ENCODE measurements at regions not wholly inside any gene's neighbourhood (a gene's known extent, or its start where the extent isn't known, plus 50 kb on each side); places are given as distances from the start of the nearest gene placed in this dataset.
"Not testable (repeated sequence)": the region's sequence is repeated elsewhere in the genome, so short reads cannot be mapped to it uniquely, and the experiment has no call there.

DNA sequence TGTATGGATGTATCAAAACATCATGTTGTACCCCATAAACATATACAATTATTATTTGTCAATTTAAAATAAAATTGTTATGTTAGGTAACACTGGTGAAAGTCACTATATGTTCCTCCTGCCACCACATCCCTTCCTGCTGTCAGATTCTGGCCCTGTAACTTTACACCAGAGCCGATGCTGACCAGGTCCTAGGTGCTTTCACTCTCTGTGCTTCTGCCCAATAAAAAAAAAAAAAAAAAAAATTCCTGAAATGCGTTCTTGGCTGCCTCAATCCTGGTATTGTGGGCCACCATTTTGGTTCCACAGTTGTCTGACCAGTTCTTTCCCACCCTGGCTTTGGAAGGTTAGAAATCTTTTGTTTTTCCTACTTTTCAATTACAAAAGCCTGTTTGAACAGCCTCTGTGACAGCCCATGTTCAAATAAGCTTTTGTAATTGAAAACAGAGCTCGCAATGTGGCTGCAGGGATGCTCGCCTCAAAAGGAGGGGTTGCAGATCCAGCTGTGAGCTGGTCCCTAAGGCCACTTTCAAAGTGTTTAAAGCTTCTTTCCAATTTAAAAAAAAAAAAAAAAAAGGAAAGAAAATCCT lies 831.0 kb upstream of the EEF2KMT start:
- DNase-seq, result no peak

DNA sequence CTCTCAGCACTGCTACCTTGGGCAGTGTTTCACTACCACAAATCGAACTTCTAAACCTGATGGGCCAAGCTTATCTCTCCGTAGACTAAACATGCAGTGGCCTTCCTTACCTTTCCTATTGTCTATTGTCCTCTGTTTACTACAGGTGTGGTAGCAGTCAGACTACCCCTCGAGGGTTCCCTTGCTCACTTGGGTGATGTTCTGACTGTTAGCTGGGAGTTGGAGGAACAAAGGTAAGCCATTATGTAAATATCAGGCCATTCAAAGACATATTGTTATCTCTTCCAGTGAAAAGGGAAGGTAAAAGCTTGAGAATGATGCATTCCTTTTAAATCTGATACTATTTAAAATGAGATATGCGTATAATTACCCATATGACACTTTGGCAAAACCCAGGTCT lies 828.3 kb upstream of the EEF2KMT start:
- no peak for DNase-seq

DNA sequence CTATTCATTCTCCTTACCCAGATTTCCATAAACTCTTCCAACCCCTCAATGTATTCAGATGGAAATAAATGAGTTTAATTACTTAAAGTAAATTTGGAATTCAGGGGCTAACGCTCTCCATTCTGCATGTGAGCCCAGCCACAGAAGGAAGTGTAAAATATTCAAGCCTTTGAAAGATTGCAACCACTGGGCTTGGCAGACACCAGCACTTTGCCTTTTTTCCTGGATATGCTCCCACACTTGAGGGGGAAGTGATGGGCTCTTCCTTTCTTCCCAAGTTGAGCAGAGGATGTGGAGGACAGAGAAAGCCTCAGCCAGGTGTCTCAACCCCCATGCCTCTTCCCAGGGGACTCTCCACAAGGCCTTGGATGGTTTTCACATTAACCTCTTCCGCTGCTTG lies 825.1 kb upstream of the EEF2KMT start:
- DNase-seq, result no peak

DNA sequence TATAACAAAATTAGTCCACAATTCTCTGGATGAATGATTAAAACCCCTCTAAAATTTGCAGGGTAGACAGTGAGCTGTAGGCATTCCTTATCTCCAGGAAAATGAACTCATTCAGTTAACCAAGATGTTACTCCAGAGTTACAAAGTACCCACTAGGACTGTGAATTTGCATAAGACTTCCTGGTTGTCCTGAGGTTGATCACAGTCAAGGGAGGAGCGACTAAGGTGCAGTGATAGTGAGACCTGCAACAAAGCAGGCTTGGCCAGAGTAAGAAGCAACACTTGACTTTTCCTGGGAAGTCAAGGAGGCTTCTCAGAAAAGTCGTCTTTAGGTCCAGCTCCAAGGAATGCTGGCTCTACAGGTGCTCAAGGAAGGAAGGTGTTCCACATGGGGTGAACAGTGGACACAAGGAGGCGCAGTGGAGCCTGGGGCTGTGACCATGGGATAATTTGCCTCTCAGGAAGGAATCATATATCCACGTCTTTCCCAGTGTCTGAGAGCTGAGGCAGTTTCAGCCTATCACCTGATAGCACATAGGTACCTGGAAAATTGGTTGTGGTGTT lies 821.1 kb upstream of the EEF2KMT start:
- no peak for DNase-seq

DNA sequence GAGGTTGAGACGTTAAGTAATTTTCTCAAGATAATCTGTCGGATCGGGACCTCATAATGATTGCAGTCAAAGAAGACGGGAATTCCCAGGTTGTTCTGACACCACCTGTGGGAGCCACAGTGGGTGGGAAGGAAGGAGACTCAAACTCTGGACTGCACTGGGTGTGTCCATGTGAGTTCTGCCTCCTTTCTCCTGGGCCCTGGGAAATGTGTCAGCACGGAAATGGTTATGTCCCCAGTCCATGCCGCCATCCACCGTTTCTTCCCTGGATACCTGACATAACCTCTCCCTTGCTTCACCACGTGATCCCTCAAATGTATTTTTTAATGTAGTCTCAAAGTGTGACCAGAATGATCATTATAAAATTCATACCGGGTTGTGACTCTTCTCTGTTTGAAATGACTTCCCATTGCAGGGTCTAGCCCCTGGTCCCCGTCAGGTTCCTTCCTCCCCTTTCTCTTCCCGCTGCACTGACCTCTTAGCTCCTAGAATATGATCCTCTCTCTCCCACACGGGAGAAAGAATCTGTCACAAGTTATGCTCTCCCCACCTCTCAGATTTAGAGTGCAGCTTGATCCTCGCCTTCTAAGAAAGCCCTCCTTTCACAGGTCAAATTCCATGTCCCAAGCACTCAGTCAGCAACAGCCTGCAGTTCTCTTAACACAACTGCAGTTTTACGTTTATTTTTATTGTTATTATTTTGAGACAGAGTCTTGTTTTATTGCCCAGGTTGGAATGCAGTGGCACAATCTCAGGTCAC lies 820.0 kb upstream of the EEF2KMT start:
- no peak for DNase-seq

DNA sequence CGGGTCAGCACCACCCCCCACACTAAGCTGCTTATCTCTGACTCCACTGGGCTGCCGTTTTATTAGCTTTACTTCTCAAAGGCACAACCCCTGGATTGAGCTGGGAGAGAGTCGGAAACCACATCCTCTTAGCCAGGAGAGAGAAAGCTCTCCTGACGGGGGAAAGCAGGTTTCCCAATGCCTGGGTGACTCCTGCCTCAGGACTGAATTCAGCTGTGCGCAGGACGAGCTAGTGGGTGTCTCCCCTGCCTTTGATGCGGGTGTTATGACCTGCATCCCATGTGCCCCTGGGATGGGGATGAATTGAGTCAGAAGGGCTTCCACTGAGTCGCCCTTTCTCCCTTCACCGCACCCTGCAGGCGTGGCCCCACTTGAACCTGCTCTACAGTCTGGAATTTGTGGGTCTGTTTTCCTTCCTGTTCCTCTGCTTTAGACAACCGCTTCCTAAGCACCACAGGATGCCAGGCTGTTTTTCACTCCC lies 819.2 kb upstream of the EEF2KMT start:
- DNase-seq, result no peak

DNA sequence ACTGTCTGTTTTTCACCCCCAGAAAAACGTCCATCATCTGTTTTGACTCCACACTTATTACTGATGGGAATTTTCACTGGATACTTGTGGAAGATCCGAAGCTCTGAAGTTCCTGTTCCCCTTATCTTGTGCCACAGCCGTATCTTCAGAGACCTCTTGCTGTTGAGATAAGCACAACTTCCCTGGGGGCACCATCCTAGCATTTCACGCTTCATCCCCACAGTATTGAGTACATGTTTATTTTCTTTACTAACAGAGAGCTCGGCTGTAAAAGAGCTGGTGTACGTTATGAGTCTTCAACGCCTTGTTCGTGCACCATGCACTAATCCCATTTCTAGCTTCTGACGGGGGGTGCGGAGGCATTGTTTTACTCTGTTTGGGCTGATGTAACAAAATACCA lies 813.6 kb upstream of the EEF2KMT start:
- no peak for DNase-seq

DNA sequence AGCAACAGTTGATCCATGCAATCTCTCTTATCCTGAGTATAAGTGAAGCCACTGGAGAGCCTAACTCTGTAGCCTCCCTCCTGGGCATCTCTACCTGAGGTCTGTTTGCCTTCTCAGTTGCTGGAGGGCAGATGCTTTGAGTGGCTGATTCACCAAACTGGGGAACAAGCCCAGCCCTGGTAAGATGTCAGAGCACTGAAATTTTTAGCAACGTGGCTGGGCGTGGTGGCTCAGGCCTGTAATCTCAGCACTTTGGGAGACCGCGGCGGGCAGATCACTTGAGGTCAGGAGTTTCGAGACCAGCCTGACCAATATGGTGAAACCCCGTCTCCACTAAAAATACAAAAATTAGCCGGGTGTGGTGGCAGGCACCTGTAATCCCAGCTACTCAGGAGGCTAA lies 812.0 kb upstream of the EEF2KMT start:
- DNase-seq, result not testable (repeated sequence)

DNA sequence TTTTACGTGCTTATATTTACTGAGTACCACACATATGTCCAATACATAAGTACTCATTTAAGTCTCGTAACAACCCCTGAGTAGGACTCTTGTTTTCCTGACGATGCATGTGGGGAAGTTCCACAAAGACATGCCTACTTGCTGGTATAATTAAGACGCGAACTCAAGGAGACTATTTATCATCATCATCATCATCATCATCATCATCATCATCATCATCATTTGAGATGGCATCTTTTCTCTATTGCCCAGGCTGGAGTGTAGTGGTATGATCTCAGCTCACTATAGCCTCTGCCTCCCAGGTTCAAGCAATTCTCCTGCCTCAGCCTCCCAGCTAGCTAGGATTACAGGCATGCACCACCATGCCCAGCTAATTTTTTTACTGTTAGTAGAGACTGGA lies 809.9 kb upstream of the EEF2KMT start:
- DNase-seq, result no peak

DNA sequence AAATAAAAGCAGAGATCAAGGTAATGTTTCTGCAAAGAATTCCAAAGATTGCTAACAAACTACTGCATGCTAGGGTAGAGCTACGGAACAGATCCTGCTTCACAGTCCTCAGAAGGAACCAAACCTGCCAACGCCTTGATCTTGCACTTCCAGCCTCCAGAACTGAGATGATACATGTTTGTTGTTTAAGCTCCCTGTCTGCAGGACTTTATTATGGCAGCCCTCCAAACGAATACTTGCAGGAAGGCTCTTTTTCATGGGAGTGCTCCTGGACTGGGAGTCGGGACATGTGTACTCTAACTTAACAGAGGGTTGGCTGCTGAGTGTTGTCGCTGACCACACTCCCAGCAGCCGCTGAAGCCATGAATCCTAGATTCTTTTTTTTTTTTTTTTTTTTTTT lies 808.8 kb upstream of the EEF2KMT start:
- DNase-seq, result no peak

DNA sequence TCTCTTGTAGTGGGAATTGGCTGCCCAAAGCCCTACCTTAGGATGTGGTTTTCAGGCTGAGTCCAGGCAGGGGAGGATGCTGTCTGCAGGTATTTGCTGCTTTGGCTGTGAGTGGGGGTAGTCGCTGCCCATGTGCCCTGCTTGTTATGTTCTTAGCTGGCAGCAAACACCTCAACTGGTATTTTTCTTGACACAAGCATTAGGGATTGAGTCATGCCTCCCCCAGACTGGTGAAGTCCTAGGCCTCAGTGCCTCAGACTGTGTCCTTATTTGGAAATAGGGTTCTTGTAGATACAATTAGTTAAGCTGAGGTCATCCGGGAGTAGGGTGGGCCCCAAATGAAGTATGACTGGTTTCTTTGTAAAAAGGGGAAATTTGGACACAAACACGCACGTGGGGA lies 808.3 kb upstream of the EEF2KMT start:
- no peak for DNase-seq

DNA sequence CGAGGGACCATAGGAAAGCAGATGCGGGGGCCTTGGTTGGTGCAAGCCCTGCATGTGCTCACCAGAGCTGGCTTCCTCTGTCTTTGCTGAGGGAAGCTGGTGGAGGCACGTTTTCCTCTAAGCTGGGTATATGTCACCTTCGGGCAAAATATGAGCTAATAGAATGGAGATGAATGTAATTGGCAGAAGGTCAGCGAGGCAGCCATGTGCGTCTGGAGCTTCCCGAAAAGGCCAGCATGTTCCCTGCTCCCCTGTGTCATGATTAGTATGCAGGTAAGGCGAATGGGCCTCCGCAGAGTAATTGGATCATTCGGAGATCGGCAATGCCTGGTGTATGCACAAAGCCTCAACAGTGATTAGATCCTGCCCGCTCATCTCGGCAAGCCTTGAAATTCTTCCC lies 806.2 kb upstream of the EEF2KMT start:
- no peak for DNase-seq

DNA sequence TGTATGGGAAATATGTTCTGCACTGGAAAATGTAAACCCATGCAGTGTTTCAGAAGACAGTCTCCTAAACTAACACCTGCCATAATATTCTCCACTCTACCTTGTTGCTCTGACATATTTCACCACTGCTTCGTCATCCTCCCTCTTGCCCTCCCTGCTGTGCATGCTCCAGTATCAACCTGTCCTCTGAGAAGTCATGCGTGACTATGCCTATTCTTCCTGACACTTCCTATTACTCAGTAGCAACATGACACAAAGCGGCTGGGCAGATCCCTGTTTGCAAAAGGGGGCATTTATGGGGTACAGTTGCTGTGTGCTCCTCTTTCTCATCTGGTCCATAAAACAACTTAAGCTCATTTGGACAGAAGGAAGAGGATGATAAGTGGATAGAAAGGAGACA lies 805.6 kb upstream of the EEF2KMT start:
- DNase-seq, result no peak

DNA sequence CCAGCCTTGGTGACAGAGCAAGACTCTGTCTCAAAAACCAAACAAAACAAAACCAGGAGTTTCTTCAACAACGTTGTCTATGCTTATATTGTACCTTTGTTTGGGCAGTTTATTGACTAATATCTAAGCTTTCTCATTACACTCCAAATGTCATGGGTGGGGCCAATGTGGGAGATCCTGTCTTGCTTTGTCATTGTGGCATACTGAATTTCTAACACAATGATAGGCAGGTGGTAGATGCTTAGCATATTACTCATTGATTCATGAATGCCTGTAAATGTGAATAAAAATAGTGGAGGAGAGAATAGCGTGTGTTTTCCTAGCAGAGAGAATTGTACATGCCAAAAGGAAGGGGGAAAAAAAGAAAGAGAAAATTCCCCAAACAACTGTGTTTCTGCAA lies 802.5 kb upstream of the EEF2KMT start:
- no peak for DNase-seq

DNA sequence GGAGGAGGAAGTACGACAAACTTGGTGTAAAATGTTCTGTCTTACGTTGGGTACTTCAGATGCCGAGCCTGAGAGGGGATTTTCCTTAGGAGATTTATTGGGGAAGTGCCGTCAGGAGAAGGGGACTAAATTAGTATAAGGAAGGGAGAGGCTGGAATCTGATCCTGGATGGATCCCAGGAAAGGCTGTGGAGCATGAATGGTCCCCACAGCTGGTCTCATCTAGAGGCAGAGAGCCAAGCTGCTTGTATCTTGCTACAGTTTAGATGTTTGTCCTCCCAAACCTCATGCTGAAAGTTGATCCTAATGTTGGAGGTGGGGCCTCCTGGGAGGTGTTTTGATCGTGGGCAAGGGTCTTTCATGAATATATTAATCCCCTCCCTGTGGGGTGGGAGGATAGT lies 798.4 kb upstream of the EEF2KMT start:
- no peak for DNase-seq

DNA sequence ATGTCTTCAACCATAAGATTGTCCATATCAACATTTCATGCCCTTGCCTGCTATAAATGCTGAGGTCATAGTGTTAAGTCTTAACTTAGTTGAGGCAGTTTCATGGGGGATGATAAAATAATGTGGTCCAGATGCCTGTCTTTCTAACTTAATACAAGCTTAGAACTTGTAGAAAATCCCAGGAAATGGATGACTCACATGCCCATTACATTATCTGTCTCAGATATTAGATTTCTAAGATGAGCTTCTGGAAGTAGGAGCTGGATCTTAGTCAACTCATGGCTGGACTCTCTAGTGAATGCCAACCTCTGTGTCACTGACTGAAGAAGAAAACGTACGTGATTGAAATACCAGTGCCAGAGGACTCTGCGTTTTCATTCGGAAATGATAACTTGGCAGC lies 797.5 kb upstream of the EEF2KMT start:
- no peak for DNase-seq

DNA sequence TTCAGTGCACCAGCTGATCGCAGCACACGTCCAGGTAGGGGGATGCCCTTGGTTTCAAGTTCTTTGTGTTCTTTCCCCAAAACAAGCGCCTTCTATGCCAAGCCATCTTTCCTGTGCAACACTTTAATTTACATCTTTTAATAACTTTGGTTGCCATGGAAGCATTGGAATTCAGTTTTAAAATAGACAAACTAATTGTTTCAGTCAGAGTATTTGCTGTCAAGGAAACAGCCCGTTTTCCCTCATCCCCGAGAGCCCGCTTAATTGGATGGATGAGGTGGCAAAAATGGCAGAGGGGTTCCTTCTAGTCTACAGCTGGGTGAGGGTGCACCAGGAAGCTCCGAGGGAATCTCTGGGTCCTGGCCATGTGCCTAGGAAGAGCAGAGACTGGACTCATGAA lies 793.7 kb upstream of the EEF2KMT start:
- no peak for DNase-seq

DNA sequence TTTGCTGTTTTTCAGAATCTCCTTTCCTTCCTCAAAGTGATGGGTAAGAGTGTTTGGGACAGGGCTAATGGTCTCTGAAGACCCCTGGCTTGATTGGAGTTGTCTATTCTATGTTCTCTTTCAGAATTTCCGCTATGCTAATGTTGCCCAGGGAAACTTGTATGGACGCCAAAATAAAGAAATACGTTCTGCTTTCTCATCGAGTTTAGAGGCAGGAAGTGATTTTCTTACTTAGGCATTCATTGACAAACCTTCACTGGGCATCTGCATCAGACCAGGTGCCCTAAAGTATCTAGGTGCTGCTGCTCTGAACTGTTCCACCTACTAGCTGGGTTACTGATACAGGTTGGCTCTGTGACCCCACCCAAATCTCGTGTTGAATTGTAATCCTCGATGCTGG lies 787.9 kb upstream of the EEF2KMT start:
- no peak for DNase-seq

DNA sequence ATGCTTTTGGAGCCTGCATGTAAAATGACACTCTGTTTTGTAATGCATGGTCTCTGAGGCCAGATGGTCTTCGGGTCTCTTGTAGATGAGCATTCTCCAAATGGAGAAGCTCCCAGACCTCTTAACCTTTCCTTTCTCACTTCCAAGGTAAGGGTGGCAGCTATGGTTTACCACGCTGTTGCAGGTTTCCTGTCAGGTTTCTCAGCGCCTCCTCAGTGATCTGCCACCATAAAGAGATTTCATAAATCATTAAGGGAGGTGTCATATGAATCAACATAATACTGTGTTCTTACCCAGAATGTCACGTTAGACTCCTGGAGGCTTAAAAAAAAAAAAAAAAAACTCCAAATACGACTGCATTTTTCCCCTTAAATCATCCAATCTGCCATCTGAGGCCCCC lies 787.4 kb upstream of the EEF2KMT start:
- no peak for DNase-seq

DNA sequence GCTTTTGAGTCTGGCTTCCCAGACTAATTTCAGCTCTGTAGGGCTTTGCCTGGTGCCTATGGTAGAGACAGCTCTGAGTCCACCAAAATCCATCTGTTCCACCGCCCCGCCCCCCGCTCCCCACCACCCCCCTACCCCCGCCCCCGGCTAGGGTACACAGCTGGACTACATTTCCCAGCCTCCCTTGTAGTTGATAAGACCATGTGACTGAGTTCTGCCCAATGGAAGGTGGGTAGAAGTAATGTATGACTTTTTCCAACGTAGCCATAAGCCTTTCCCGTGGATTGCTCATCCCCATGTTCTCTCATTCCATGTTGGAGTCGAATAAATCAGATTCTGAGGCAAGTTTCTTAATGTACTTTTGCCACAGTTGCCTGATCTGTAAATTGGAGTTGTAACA lies 786.7 kb upstream of the EEF2KMT start:
- no peak for DNase-seq

DNA sequence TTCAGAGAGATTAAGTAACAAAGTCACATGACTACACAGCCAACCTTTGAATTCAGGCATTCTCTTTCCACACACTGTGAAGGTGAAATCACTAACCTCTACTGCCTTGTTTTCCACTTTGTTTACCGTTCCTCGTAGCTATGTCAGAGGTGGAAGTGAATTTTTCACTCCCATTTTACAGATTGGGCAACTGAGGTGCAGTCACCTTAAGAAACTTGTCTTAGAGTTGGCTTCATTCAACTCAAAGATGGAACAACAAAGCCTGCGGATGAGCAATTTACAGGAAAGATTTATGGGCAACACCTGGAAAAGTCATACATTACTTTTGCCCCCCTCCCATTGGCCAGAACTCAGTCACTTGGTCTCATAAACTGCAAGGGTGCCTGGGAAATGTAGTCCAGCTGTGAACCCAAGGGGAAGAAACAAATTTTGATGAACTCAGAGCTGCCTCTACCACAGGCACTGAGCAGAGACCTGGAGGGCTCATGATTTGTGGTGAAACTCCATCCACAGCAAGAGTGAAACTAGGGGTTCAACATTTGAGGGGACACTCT lies 784.6 kb upstream of the EEF2KMT start:
- DNase-seq, result no peak

DNA sequence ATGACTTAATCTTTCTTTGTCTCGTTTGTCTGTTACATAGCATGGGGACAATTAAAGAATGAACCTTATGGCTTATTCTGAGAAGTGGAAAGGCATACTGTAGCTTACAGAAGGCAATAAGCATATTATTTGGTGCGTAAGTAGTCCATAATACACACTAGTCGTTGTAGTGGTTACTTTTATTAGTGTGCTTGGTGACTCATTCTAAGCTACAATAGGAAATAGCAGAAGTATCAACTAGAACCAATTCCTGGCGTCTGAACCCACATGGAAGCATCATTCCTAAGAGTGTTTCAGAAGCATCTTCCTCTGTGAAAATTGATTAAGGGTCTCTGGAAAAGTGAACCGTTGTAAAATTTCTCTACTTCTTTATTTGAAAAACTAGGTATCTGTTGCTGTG lies 777.8 kb upstream of the EEF2KMT start:
- no peak for DNase-seq

DNA sequence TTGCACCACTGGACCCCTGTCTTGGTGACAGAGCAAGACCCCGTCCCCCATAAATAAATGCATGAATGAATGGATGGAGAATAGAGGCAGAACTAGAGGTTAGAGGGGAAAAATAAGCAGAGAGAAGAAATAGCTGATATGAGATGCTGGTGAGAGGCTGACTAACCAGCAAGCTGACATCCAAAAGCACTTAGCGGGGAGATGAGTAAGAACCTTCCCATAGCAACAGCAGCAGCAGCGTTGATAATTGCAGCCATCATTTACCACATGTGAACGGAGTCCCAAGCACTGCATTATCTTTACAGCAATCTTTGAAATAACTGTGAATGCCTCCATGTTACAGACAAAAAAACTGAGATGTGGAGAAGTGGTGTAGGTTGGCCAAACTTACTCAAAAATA lies 777.3 kb upstream of the EEF2KMT start:
- no peak for DNase-seq

DNA sequence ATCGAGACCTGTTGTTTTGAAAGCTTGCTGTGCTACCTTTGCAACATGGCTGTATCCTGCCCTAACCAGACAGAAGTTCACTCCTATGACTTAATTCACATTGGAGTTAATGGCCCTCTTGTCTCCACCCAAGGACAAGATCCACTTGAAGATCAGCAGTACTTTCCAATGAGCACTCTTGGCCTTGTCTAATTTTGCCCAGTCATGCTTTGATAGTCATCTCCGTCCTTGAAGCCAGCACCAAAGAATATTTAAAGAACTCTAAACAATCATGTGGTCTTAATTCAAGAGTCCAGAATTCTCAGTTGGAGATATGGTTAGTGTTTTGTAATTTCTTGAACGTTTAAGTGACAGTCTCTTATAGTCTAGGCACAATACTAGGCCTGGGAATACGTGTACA lies 775.6 kb upstream of the EEF2KMT start:
- DNase-seq, result no peak

Data from suppressor macrophage treated with lipopolysaccharide for 4 hours (primary cell).